Neuronal stem cell (in vitro differentiated cells): ENCODE measurements at regions not wholly inside any gene's neighbourhood (a gene's known extent, or its start where the extent isn't known, plus 50 kb on each side); places are given as distances from the start of the nearest gene placed in this dataset.

Source experiments
- DNase-seq: peaks from one replicate; pipeline ENCODE4 v3.0.0-alpha.2; 2013; ENCODE audit warnings: low spot score
- H2AFZ ChIP-seq: one replicate; pipeline ENCODE4 v1.6.1; 2013; ENCODE audit warnings: mild to moderate bottlenecking, low read length, inconsistent platforms
- H2AK5ac ChIP-seq: 2 replicates; pipeline ENCODE4 v1.6.1; 2013; ENCODE audit warnings: low read depth, mild to moderate bottlenecking, inconsistent platforms, low read length, moderate library complexity, mixed read lengths
- H2BK120ac ChIP-seq: 2 replicates; pipeline ENCODE4 v1.6.1; 2013; ENCODE audit warnings: low read depth, mild to moderate bottlenecking, inconsistent platforms, low read length, moderate library complexity, mixed read lengths
- H2BK12ac ChIP-seq: one replicate; pipeline ENCODE4 v1.6.1; 2013; ENCODE audit warnings: low read length, inconsistent platforms
- H2BK15ac ChIP-seq: 2 replicates; pipeline ENCODE4 v1.6.1; 2013; ENCODE audit warnings: mild to moderate bottlenecking, low read length, inconsistent platforms, mixed read lengths
- H2BK5ac ChIP-seq: one replicate; pipeline ENCODE4 v1.6.1; 2013; ENCODE audit warnings: inconsistent platforms, mild to moderate bottlenecking, low read length, moderate library complexity
- H3K14ac ChIP-seq: one replicate; pipeline ENCODE4 v1.6.1; 2013; ENCODE audit warnings: low read length, inconsistent platforms
- H3K18ac ChIP-seq: 2 replicates; pipeline ENCODE4 v1.6.1; 2013; ENCODE audit warnings: low read length, inconsistent platforms
- H3K23ac ChIP-seq: 2 replicates; pipeline ENCODE4 v1.6.1; 2013; ENCODE audit warnings: low read depth, mild to moderate bottlenecking, mixed read lengths, low read length, inconsistent platforms; ENCODE audit not compliant: poor library complexity
- H3K27ac ChIP-seq: replicated peaks from 3 replicates; pipeline ENCODE4 v1.5.1; 2013; ENCODE audit warnings: low read length, inconsistent platforms
- H3K27me3 ChIP-seq, 3 experiments: 2 replicates each; pipeline ENCODE4 v1.6.1; 2013; ENCODE audit warnings: low read length in 3 of 3, mild to moderate bottlenecking in 2 of 3, inconsistent platforms in 1 of 3, low read depth in 1 of 3, mixed read lengths in 1 of 3, moderate library complexity in 1 of 3; ENCODE audit not compliant: control insufficient read depth in 3 of 3, insufficient read depth in 3 of 3
- H3K36me3 ChIP-seq, 2 donors: replicated peaks in 1 of 2; 2 replicates each; pipeline ENCODE4 v1.6.1; 2013; ENCODE audit warnings: low read length in 2 of 2; ENCODE audit not compliant: control insufficient read depth in 2 of 2, insufficient read depth in 2 of 2
- H3K4ac ChIP-seq: 2 replicates; pipeline ENCODE4 v1.6.1; 2013; ENCODE audit warnings: inconsistent platforms, mild to moderate bottlenecking, low read length, moderate library complexity
- H3K4me1 ChIP-seq, 2 donors: 1 replicate in 1 of 2; 2 replicates in 1 of 2; pipeline ENCODE4 v1.6.1; 2013; ENCODE audit warnings: low read length in 2 of 2, low read depth in 1 of 2; ENCODE audit not compliant: control insufficient read depth in 2 of 2, insufficient read depth in 1 of 2
- H3K4me2 ChIP-seq: one replicate; pipeline ENCODE4 v1.6.1; 2013; ENCODE audit warnings: mild to moderate bottlenecking, low read length, inconsistent platforms; ENCODE audit not compliant: insufficient read depth, poor library complexity, severe bottlenecking
- H3K4me3 ChIP-seq, 2 donors: 2 replicates each; pipeline ENCODE4 v1.5.1; 2013; ENCODE audit warnings: low read length in 2 of 2, mild to moderate bottlenecking in 2 of 2, inconsistent platforms in 1 of 2, moderate library complexity in 1 of 2
- H3K79me1 ChIP-seq: one replicate; pipeline ENCODE4 v1.6.1; 2013; ENCODE audit warnings: low read depth, mild to moderate bottlenecking, inconsistent platforms, low read length, moderate library complexity
- H3K9ac ChIP-seq: one replicate; pipeline ENCODE4 v1.6.1; 2013; ENCODE audit warnings: mild to moderate bottlenecking, low read depth, low read length, inconsistent platforms; ENCODE audit not compliant: poor library complexity
- H3K9me3 ChIP-seq, 2 donors: replicated peaks in 1 of 2; 2 replicates each; pipeline versions ENCODE3 to v1.6.1; 2013; ENCODE audit warnings: low read length in 2 of 2, mild to moderate bottlenecking in 2 of 2, inconsistent platforms in 1 of 2, low read depth in 1 of 2, mixed read lengths in 1 of 2, moderate library complexity in 1 of 2; ENCODE audit not compliant: control insufficient read depth in 2 of 2, insufficient read depth in 1 of 2
- H4K8ac ChIP-seq: one replicate; pipeline ENCODE4 v1.6.1; 2013; ENCODE audit warnings: low read depth, mild to moderate bottlenecking, inconsistent platforms, low read length, moderate library complexity
- H4K91ac ChIP-seq: one replicate; pipeline ENCODE4 v1.6.1; 2013; ENCODE audit warnings: low read length, low read depth, mild to moderate bottlenecking, inconsistent platforms; ENCODE audit not compliant: poor library complexity
- WGBS, 2 donors: extraction: QIAGEN DNeasy Blood & Tissue Kit; methylation state at CpG; one replicate each; pipeline ENCODE4 v1.1.7; 2013; ENCODE audit warnings: missing lambda C conversion rate in 2 of 2, mixed read lengths in 1 of 2; ENCODE audit not compliant: insufficient read length in 2 of 2, insufficient replicate concordance in 1 of 2; ENCODE audit errors: extremely low coverage in 2 of 2; 5-methylcytosine and 5-hydroxymethylcytosine counted together

- Histone ChIP-seq H3K4me3 (no peak overlapping the region), H2BK5ac (no peak overlapping the region), H2AK5ac (no peak overlapping the region), H2BK120ac (no peak overlapping the region), H2BK12ac (no peak overlapping the region), H3K27ac (no peak overlapping the region), H3K14ac (no peak overlapping the region), H3K27me3 (no peaks in the 10 kb centered on the region), H3K4me1 (no peaks in the 10 kb centered on the region), H3K36me3 (no peaks in the 10 kb centered on the region), H2AFZ (no peak overlapping the region), H4K91ac (no peak overlapping the region), H3K4me2 (no peak overlapping the region), H3K23ac (no peak overlapping the region), H3K9me3 (no peaks in the 10 kb centered on the region), H3K18ac (no peak overlapping the region), H3K79me1 (no peaks in the 10 kb centered on the region), H2BK15ac (no peak overlapping the region), H3K9ac (no peak overlapping the region), H4K8ac (no peak overlapping the region), H3K4ac (no peak overlapping the region)
- no CpG with 5 or more reads among the region's 5 CpGs for WGBS, 2 donors
- DNase-seq = no peak
These were observed 249.2 kb upstream of the PRDM1 start for GRCh38 chr6:105836889-105837288.

DNA sequence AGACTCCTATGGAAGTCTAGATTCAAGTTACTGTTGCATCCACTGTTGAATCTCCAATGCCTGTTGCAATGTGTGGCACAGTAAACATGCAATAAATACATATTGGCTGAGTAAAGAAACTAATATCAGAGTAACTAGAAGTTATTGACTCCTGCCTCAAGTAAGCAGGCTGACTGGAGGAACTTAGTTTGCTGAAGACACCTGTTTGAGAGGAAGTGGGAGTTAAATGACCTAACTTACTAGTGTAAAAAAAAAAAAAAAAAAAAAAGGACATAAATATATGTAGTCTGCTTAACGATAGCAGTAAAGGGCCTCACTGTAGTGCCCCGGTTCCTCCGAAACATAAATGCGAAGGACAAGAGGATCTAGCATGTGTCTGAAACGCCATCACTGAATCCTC lies 249.8 kb upstream of the PRDM1 start:
- Histone ChIP-seq H4K8ac (no peak overlapping the region), H2BK5ac (no peak overlapping the region), H2AFZ (no peak overlapping the region), H3K27me3 (no peaks in the 10 kb centered on the region), H3K9me3 (no peaks in the 10 kb centered on the region), H3K4me1 (no peaks in the 10 kb centered on the region), H3K4ac (no peak overlapping the region), H3K4me2 (no peak overlapping the region), H3K9ac (no peak overlapping the region), H3K79me1 (no peaks in the 10 kb centered on the region), H2BK15ac (no peak overlapping the region), H3K18ac (no peak overlapping the region), H2AK5ac (no peak overlapping the region), H3K36me3 (no peaks in the 10 kb centered on the region), H4K91ac (no peak overlapping the region), H3K27ac (no peak overlapping the region), H3K14ac (no peak overlapping the region), H2BK12ac (no peak overlapping the region), H2BK120ac (no peak overlapping the region), H3K23ac (no peak overlapping the region), H3K4me3 (no peak overlapping the region)
- WGBS, 2 donors = no CpG with 5 or more reads among the region's 5 CpGs
- no peak for DNase-seq

DNA sequence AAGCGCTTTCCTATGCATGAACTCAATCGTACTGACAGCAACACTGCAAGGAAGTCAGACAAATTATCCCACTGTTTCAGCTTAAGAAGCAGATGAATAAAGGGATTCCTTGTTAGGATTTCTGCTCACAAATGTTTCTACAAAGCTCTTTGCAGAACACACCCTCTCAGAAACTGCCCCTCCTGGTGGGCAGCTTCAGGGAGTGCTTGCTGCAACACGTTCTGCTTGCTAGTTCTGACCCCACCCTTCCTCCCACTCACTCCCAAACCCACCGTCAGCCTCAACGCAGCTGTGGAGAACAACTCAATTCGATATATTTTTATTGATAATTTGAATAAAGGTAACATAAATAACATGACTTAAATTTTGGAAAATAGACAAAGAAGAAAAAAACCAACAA lies 250.8 kb upstream of the PRDM1 start:
- Histone ChIP-seq H2AK5ac (no peak overlapping the region), H4K91ac (no peak overlapping the region), H3K23ac (no peak overlapping the region), H3K27me3 (no peaks in the 10 kb centered on the region), H3K14ac (no peak overlapping the region), H3K18ac (no peak overlapping the region), H2BK15ac (no peak overlapping the region), H3K9ac (no peak overlapping the region), H3K36me3 (no peaks in the 10 kb centered on the region), H4K8ac (no peak overlapping the region), H3K4me1 (no peaks in the 10 kb centered on the region), H2BK5ac (no peak overlapping the region), H3K27ac (no peak overlapping the region), H2BK12ac (no peak overlapping the region), H3K9me3 (no peaks in the 10 kb centered on the region), H3K4me2 (no peak overlapping the region), H3K4me3 (no peak overlapping the region), H2BK120ac (no peak overlapping the region), H3K4ac (no peak overlapping the region), H2AFZ (no peak overlapping the region), H3K79me1 (no peaks in the 10 kb centered on the region)
- no CpG with 5 or more reads among the region's 6 CpGs for WGBS, 2 donors
- DNase-seq = peak; percentile 27

GRCh38 chr6:105833959-105834947 lies 251.9 kb upstream of the PRDM1 start:
- H3K79me1 ChIP-seq = no peaks in the 10 kb centered on the region
- H3K4me2 ChIP-seq = no peak overlapping the region
- no peaks in the 10 kb centered on the region for H3K27me3 ChIP-seq
- H3K4me1 ChIP-seq = no peaks in the 10 kb centered on the region
- no peak overlapping the region for H3K9ac ChIP-seq
- no peak overlapping the region for H2BK5ac ChIP-seq
- H3K27ac ChIP-seq = no peak overlapping the region
- no peak overlapping the region for H4K8ac ChIP-seq
- no peak overlapping the region for H3K4me3 ChIP-seq
- H2BK15ac ChIP-seq = no peak overlapping the region
- WGBS, 2 donors = no CpG with 5 or more reads among the region's 7 CpGs
- H2AK5ac ChIP-seq = no peak overlapping the region
- H2BK12ac ChIP-seq = no peak overlapping the region
- no peak for DNase-seq
- H3K36me3 ChIP-seq = no peaks in the 10 kb centered on the region
- no peak overlapping the region for H3K4ac ChIP-seq
- H3K14ac ChIP-seq = no peak overlapping the region
- no peak overlapping the region for H2AFZ ChIP-seq
- no peak overlapping the region for H3K23ac ChIP-seq
- H2BK120ac ChIP-seq = no peak overlapping the region
- H3K9me3 ChIP-seq = no peaks in the 10 kb centered on the region
- no peak overlapping the region for H3K18ac ChIP-seq
- no peak overlapping the region for H4K91ac ChIP-seq
